Immature natural killer cell (primary cell): ENCODE measurements at regions not wholly inside any gene's neighbourhood (a gene's known extent, or its start where the extent isn't known, plus 50 kb on each side); places are given as distances from the start of the nearest gene placed in this dataset.
A peak's percentile ranks its signal among the peaks of the same experiment; 100 is the strongest.
"Not testable (repeated sequence)": the region's sequence is repeated elsewhere in the genome, so short reads cannot be mapped to it uniquely, and the experiment has no call there.

Experiments used
- DNase-seq, 3 donors: peaks; one replicate each; pipeline ENCODE4 v3.0.0; 2022; ENCODE audit warnings: mixed read lengths in 1 of 3
- H3K27ac Mint-ChIP-seq, 6 donors: one replicate each; pipeline ENCODE4 v1.8.0; 2020; ENCODE audit warnings: mixed read lengths in 6 of 6, mild to moderate bottlenecking in 5 of 6, inconsistent platforms in 4 of 6, moderate library complexity in 3 of 6
- H3K27me3 Mint-ChIP-seq, 3 donors: one replicate each; pipeline ENCODE4 v1.8.0; 2020 to 2021; ENCODE audit warnings: low read depth in 3 of 3, mild to moderate bottlenecking in 3 of 3, mixed read lengths in 3 of 3, moderate library complexity in 3 of 3, inconsistent platforms in 1 of 3
- H3K36me3 Mint-ChIP-seq, 3 donors: one replicate each; pipeline ENCODE4 v1.8.0; 2020; ENCODE audit warnings: mixed read lengths in 3 of 3, inconsistent platforms in 2 of 3, mild to moderate bottlenecking in 2 of 3
- H3K4me1 Mint-ChIP-seq, 2 donors: one replicate each; pipeline ENCODE4 v1.8.0; 2020; ENCODE audit warnings: inconsistent platforms in 2 of 2, mild to moderate bottlenecking in 2 of 2, mixed read lengths in 2 of 2, moderate library complexity in 1 of 2
- H3K4me3 Mint-ChIP-seq, 5 donors: one replicate each; pipeline ENCODE4 v1.8.0; 2020; ENCODE audit warnings: mild to moderate bottlenecking in 5 of 5, mixed read lengths in 5 of 5, inconsistent platforms in 3 of 5, moderate library complexity in 3 of 5
- H3K9me3 Mint-ChIP-seq, 6 donors: one replicate each; pipeline ENCODE4 v1.8.0; 2020; ENCODE audit warnings: mild to moderate bottlenecking in 6 of 6, mixed read lengths in 6 of 6, inconsistent platforms in 4 of 6, moderate library complexity in 3 of 6

DNA sequence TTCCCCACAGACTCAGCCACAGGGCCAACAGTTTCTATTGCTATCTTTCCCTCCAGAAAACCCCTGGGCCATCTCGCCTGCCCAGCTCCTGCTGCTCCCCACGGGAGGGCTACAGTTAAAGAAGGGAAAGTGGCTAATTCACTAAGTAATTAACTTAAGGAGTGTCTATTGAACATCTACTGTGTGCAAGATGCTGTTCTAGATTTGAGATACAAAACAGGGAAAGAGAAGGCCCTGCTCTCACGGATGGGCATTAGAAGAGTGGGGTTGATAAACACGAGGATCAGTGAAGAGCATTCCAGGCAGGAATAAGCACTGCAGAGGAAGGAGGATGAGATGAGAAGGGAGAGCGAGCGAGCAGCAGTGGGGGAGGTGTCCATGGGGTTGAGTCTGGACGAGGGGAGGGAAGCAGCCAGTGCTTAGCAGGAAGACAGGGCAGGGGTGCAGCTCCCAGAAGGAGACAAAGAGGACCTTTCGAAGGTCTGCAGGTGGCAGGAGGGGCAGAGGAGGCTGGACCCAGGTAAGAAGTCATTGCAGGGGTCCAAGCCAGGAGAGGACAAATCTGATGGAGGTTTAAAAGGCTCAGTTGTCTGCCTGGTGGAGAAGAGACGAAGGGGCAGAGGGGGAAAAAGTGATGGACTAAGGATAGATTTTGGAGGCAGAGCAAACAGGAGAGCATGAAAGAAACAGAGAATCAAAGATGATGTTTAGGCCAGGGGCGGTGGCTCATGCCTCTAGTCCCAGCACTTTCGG lies 64.7 kb downstream of the KLF15 start:
- no peaks in the 10 kb centered on the region for H3K36me3 Mint-ChIP-seq
- no peaks in the 10 kb centered on the region for H3K9me3 Mint-ChIP-seq
- no peaks in the 10 kb centered on the region for H3K4me1 Mint-ChIP-seq
- peaks cover 4 to 16% (median 11%) of the 10 kb centered on the region in 3 donors for H3K27me3 Mint-ChIP-seq
- peak overlapping the region in 1 of 6 donors; percentile 26 for H3K27ac Mint-ChIP-seq
- DNase-seq = no peak
- no peak overlapping the region for H3K4me3 Mint-ChIP-seq

DNA sequence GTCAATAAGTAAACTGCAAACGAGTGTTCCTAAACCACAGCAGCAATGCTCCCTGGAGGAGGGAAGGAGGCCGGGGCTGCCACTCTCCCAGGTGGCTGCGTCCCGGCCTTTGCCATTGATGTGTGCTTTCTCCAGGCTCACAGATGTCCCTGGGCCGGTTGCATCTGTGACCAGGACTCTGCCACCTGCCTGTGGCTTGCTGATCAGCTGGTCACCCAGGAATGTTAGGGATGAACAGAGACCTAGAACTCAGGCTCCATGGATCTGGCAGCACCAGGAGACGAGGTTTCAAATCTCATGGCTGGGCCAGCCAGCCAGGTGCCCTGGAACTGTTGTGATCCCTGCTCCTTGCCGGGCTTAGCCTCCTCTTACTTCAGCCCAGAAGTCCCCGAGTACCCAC lies 65.7 kb downstream of the KLF15 start:
- no peak overlapping the region for H3K27ac Mint-ChIP-seq
- no peak for DNase-seq
- peaks cover 5 to 16% (median 11%) of the 10 kb centered on the region in 3 donors for H3K27me3 Mint-ChIP-seq
- no peaks in the 10 kb centered on the region for H3K4me1 Mint-ChIP-seq
- H3K4me3 Mint-ChIP-seq = no peak overlapping the region
- H3K9me3 Mint-ChIP-seq = no peaks in the 10 kb centered on the region
- H3K36me3 Mint-ChIP-seq = no peaks in the 10 kb centered on the region

- Mint-ChIP-seq H3K36me3 (no peaks in the 10 kb centered on the region), H3K4me1 (no peaks in the 10 kb centered on the region), H3K27me3 (peaks cover 8 to 18% (median 11%) of the 10 kb centered on the region in 3 donors), H3K9me3 (no peaks in the 10 kb centered on the region), H3K4me3 (no peak overlapping the region), H3K27ac (no peak overlapping the region)
- no peak for DNase-seq
Measured at GRCh38 chr3:126291061-126291460, 66.1 kb downstream of the KLF15 start.

GRCh38 chr3:126290325-126290724 lies 66.9 kb downstream of the KLF15 start:
- Mint-ChIP-seq H3K27me3 (peaks cover 11 to 21% (median 11%) of the 10 kb centered on the region in 3 donors), H3K4me1 (no peaks in the 10 kb centered on the region), H3K9me3 (no peaks in the 10 kb centered on the region), H3K4me3 (no peak overlapping the region), H3K36me3 (no peaks in the 10 kb centered on the region), H3K27ac (no peak overlapping the region)
- no peak for DNase-seq

DNA sequence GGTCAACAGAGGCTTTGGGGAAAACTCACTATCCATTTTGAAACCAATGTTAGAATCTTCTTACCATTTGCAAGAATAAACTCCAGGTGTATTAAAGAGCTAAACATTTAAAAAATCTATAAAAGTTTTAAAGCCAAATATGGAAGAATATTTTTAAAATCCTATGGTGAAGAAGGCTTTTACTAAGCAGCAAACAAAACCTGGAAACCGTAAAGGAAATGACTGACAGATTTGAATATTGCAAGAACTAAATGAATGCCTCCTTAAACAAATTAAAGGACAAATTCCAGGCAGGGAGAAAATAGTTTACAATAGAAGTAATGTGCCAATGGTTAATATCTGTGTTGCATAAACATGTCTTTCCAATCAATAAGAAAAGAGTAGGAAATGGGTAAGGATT lies 68.1 kb downstream of the KLF15 start:
- H3K4me1 Mint-ChIP-seq = no peaks in the 10 kb centered on the region
- peaks cover 8 to 21% (median 11%) of the 10 kb centered on the region in 3 donors for H3K27me3 Mint-ChIP-seq

GRCh38 chr3:126288314-126288713 lies 68.9 kb downstream of the KLF15 start:
- Mint-ChIP-seq H3K9me3 (no peaks in the 10 kb centered on the region), H3K36me3 (no peaks in the 10 kb centered on the region), H3K27me3 (peaks cover 8 to 24% (median 11%) of the 10 kb centered on the region in 3 donors), H3K4me3 (no peak overlapping the region), H3K4me1 (no peaks in the 10 kb centered on the region), H3K27ac (no peak overlapping the region)
- no peak for DNase-seq

More for the DNA sequence above, 68.1 kb downstream of the KLF15 start:
- no peak overlapping the region for H3K27ac Mint-ChIP-seq
- DNase-seq = no peak
- no peaks in the 10 kb centered on the region for H3K36me3 Mint-ChIP-seq
- no peak overlapping the region for H3K4me3 Mint-ChIP-seq
- H3K9me3 Mint-ChIP-seq = no peaks in the 10 kb centered on the region

DNA sequence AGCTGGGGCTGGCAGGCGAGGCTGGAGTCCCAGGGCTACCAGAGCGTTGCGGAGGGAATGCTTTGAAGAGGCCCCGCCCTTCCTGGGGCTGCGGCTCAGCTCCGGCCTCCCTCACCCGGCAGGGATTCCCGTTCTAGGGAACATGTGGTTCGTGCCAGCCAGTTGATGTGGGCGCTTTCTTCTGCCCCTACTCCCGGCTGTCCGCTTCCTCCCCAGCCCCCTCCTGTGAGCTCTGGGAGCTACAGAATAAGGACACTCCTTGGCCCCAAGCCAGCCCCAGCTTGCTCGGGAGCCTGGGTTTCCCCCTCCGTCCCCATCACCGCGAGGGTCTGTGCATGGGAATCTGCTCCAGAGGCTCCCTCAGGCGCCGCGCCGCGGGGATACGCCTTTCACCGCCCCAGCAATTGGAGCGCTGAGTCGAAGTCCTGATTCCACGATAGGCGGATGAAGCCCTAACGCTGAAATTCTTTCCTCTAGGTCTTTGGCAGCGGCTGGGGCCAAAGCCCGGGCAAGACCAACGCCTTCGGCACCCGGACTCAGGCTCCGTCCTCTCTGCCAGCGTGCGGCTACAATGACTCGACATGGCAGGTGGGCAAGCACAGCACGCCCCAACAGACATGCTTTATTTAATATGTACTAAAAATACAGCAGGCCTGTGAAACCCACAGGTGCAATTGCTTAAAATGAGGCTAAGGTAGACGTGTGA lies 69.5 kb downstream of the KLF15 start:
- Mint-ChIP-seq H3K4me1 (no peaks in the 10 kb centered on the region), H3K4me3 (no peak overlapping the region), H3K9me3 (no peaks in the 10 kb centered on the region), H3K27me3 (peaks cover 8 to 28% (median 11%) of the 10 kb centered on the region in 3 donors), H3K27ac (no peak overlapping the region), H3K36me3 (no peaks in the 10 kb centered on the region)
- no peak for DNase-seq

GRCh38 chr3:126287171-126287535 lies 70.1 kb downstream of the KLF15 start:
- no peaks in the 10 kb centered on the region for H3K4me1 Mint-ChIP-seq
- no peak overlapping the region for H3K27ac Mint-ChIP-seq
- peaks cover 8 to 29% (median 11%) of the 10 kb centered on the region in 3 donors for H3K27me3 Mint-ChIP-seq
- no peaks in the 10 kb centered on the region for H3K36me3 Mint-ChIP-seq
- DNase-seq = no peak
- no peak overlapping the region for H3K4me3 Mint-ChIP-seq
- H3K9me3 Mint-ChIP-seq = no peaks in the 10 kb centered on the region

DNA sequence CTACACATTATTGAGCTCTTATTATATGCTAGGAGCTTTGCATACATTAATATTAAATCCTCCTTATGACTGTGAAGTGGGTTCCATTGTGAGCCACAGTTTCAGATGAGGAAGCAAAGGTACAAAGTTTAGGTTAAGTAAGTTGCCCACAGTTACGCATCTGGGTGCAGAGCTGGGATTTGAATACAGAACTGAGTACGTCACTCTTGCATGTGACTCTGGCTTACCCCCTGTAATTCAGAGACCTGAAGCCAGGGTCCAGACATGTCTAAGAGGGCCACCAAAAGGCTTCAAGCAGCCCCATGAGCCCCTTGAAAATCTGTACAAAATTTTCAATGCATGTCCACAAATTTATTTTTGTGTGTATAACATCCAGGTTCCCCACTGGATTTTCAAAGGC lies 71.8 kb downstream of the KLF15 start:
- H3K27me3 Mint-ChIP-seq = peaks cover 7 to 29% (median 11%) of the 10 kb centered on the region in 3 donors
- no peak overlapping the region for H3K4me3 Mint-ChIP-seq
- DNase-seq = no peak
- H3K27ac Mint-ChIP-seq = no peak overlapping the region
- H3K36me3 Mint-ChIP-seq = no peaks in the 10 kb centered on the region
- no peaks in the 10 kb centered on the region for H3K4me1 Mint-ChIP-seq
- no peaks in the 10 kb centered on the region for H3K9me3 Mint-ChIP-seq

DNA sequence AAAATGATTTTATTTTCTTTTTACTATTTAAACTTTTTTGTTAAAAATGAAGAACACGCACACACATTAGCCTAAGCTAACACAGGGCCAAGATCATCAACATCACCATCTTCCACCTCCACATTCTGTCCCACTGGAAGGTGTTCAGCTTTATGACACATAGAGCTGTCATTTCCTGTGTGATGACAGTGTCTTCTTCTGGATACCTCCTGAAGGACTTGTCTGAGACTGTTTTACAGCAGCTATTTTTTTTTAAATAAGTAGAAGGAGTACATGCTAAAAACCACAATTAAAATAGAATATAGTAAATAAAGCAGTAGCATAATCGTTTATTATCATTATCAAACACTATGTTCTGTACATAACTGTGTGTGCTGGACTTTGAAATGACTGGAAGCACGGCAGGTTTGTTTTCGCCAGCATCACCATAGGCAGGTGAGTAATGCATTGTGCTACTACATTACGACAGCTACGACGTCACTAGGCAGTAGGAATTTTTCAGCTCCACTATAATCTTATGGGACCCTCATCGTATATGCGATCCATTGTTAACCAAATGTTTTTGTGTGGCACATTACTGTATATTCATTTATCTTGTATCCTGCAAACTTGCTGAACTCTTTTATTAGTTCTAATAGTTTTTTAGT lies 72.8 kb downstream of the KLF15 start:
- no peak overlapping the region for H3K27ac Mint-ChIP-seq
- H3K27me3 Mint-ChIP-seq = peaks cover 7 to 31% (median 11%) of the 10 kb centered on the region in 3 donors
- no peaks in the 10 kb centered on the region for H3K9me3 Mint-ChIP-seq

GRCh38 chr3:126283651-126284050 lies 73.6 kb downstream of the KLF15 start:
- not testable (repeated sequence) for H3K4me1 Mint-ChIP-seq, H3K9me3 Mint-ChIP-seq, DNase-seq, H3K36me3 Mint-ChIP-seq, H3K4me3 Mint-ChIP-seq
- H3K27ac Mint-ChIP-seq = peak overlapping the region in 1 of 6 donors; percentile 50
- peaks cover 4 to 31% (median 11%) of the 10 kb centered on the region in 3 donors for H3K27me3 Mint-ChIP-seq

More for the DNA sequence above, 72.8 kb downstream of the KLF15 start:
- no peak for DNase-seq
- Mint-ChIP-seq H3K36me3 (no peaks in the 10 kb centered on the region), H3K4me3 (no peak overlapping the region), H3K4me1 (no peaks in the 10 kb centered on the region)

DNA sequence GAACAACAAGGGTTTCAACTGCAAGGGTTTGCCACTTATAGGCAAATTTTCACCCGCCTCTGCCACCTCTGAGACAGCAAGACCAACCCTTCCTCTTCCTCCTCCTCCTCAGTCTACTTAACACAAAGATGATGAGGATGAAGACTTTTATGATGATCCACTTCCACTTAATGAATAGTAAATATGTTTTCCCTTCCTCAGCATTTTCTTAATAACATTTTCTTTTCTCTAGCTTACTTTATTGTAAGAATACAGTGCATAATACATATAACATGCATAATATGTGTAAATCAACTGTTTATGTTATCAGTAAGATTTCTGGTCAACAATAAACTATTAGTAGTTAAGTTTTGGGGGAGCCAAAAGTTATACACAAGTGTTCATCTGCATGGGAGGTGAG lies 77.4 kb downstream of the KLF15 start:
- Mint-ChIP-seq H3K36me3 (no peaks in the 10 kb centered on the region), H3K27ac (no peak overlapping the region), H3K4me1 (no peaks in the 10 kb centered on the region), H3K9me3 (no peaks in the 10 kb centered on the region), H3K4me3 (no peak overlapping the region), H3K27me3 (peaks cover 0 to 19% (median 3%) of the 10 kb centered on the region in 3 donors)
- DNase-seq = no peak

GRCh38 chr3:126277629-126278378 lies 79.4 kb downstream of the KLF15 start:
- H3K27me3 Mint-ChIP-seq = peaks cover 3 to 10% (median 5%) of the 10 kb centered on the region in 3 donors
- no peaks in the 10 kb centered on the region for H3K9me3 Mint-ChIP-seq
- no peak for DNase-seq
- H3K36me3 Mint-ChIP-seq = no peaks in the 10 kb centered on the region
- H3K4me3 Mint-ChIP-seq = no peak overlapping the region
- H3K27ac Mint-ChIP-seq = no peak overlapping the region
- H3K4me1 Mint-ChIP-seq = no peaks in the 10 kb centered on the region

- Mint-ChIP-seq H3K27ac (no peak overlapping the region), H3K9me3 (no peaks in the 10 kb centered on the region), H3K36me3 (no peaks in the 10 kb centered on the region), H3K4me1 (no peaks in the 10 kb centered on the region), H3K4me3 (no peak overlapping the region), H3K27me3 (peaks cover 5% of the 10 kb centered on the region in 3 donors)
- DNase-seq = no peak
Measured at GRCh38 chr3:126275620-126275904, 81.6 kb downstream of the KLF15 start.
